NCI-H1092 treated with DMSO at 0.1 percent for 48 hours (cell line): ENCODE measurements at regions not wholly inside any gene's neighbourhood (a gene's known extent, or its start where the extent isn't known, plus 50 kb on each side); places are given as distances from the start of the nearest gene placed in this dataset.
A peak's percentile ranks its signal among the peaks of the same experiment; 100 is the strongest.

Experiments used
- DNase-seq: peaks from one replicate; lab custom pipeline; 2025; lab: John Stamatoyannopoulos, UW

DNA sequence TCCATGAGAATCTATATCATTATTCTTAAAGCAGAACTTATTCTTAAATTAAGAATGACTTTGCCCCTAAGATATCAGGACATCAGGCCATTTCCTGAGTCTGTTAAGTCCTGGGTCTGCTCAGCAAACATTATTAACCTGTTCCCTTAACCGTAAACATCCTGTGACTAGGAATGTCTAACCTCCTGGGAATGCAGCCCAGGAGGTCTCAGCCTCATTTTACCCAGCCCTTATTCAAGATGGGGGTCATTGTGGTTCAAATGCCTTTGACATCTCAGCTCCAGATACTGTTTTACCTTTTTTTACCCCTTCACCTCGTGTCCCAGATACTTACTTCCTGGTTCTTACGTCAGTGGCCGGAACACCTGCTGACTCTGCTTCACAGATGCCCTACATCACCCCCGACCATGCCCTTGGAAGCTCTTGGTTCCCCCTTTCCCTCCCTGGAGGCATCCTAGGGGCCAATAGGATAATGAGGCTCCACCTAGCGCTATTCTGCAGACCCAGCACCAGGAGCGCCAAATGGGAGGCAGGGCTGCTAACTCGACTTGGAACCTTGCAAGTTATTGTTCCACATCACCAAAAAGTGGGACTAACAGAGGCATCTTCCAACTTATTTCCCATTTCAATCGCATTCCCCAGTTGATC lies 182.5 kb downstream of the MED10 start:
- DNase-seq: no peak

GRCh38 chr5:6194906-6195612 lies 183.3 kb downstream of the MED10 start:
- no peak for DNase-seq

DNA sequence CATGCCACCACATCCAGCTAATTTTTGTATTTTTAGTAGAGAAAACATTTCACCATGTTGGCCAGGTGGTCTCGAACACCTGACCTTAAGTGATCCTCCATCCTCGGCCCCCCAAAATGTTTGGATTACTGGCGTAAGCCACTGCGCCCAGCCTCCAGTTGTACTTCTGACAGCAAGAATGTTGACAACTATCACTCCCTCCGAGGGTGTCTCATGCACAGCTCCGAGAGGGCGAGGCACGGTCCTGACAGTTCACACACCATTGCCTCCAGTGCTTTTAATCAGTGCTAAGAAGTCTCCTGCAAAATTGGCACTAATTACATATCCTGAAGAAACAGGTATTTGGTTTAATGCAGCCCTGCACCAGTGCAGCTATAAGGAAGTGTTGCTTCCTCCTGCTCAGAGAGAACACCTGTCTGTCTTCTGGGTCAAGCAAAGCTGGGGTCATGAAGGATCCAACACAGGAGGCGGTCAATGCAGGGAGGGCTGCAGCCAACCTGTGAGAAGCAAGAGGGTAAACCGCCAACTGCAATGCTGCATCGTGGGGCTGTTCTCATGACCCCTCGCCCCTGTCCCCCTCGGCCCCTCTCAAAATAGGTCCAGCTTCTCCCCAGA lies 184.0 kb downstream of the MED10 start:
- DNase-seq: no peak

GRCh38 chr5:6193310-6193709 lies 185.0 kb downstream of the MED10 start:
- DNase-seq: no peak

DNA sequence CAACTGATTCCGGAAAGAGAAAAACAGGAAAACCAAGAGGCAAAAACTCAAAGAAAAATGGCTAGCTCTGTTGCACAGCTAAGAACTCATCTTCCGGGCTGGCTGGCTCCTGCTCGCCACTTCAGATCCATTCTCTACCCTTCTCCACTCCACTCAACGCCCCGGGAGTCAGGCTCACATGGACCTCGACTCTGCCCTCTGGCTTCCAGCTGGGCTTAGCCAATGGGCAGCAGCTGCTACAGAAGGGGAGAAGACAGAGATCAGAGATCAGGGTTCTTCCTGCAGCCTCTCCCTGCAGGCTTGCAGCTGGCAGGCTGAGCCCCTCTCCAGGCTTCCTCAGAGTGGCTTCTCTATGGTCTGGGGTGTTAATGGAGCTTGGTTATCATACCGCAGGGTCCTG lies 187.5 kb downstream of the MED10 start:
- DNase-seq: no peak

- no peak for DNase-seq
Observed at GRCh38 chr5:6188976-6189375, 189.4 kb downstream of the MED10 start.

DNA sequence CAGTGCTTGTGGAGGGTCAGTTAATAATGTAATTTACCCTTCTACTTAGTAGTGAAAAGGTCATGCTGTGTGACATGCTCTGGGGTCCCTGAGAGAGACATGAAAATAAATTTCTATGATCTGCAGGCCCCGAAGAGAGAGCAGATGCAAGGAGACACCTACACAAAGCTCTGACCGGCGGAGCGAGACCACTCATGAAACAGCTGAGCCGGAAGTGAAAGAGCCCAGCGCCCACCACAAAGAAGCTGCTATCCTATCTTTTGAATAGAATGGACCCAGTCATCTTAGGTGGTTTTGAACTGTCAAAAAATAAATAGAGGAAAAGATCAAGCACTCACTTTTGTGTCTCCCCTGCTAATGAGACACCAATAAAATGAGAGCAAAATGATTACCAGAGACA lies 190.0 kb downstream of the MED10 start:
- DNase-seq: peak; percentile 90

- DNase-seq: no peak
Observed at GRCh38 chr5:6187501-6187900, 190.8 kb downstream of the MED10 start.

GRCh38 chr5:6185574-6185973 lies 192.8 kb downstream of the MED10 start:
- no peak for DNase-seq

- DNase-seq: no peak
Observed at GRCh38 chr5:6184481-6184880, 193.9 kb downstream of the MED10 start.

GRCh38 chr5:6183391-6184390 lies 194.7 kb downstream of the MED10 start:
- DNase-seq: no peak

DNA sequence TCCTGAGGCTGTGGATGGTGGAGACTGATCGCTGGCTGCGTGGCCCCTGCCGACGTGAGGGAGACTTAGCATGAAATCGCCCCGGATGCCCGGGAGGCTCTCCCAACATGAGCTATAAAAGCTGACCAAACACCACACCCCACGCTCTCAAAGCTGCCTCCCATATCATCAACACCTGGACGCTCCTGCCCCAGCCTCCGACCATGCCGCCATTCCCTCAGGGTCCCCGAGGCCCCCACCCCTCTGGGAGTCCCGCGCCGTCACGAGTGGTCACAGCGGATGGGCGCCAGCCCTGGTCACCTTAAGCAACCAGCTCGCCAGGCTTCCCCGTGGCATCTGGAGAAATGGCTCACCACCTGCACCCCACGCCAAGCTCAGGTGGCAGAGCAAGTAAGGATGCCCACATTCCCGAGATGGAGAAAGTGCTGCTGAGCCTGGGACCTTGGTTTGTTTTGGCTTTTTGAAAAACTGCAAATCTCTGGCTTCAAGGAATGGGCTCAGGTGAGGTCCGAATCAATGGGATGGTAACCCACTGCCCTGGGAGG lies 196.0 kb downstream of the MED10 start:
- DNase-seq: no peak

GRCh38 chr5:6181871-6182270 lies 196.5 kb downstream of the MED10 start:
- DNase-seq: no peak

DNA sequence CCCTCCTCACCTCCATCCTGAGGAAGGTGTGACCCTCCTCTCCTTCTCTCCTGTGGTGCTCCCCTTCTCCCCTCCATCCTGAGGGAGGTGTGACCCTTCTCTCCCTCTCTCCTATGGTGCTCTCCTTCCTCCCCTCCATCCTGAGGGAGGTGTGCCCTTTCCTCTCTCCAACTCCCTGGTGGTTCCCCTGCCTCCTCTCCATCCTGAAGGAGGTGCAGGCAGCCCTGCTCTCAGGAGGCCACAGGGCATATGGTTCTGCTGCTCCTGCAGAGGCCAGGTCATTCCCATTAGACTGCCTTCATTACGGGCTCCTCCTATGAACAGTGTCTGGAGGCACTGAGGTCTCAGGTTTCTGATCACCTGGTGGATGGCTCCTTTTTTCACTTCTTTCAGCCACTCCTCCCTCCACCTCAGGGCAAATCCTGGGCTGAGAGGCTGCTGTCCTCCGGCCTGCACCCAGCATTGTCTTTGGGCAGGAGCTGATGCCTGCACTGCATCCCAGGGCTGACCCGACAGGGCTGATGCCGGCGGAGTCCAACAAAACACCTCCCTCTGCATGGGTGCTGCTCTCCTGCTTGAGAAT lies 197.1 kb downstream of the MED10 start:
- no peak for DNase-seq

- DNase-seq: no peak
Observed at GRCh38 chr5:6180231-6180872, 198.0 kb downstream of the MED10 start.

GRCh38 chr5:6178846-6179532 lies 199.4 kb downstream of the MED10 start:
- no peak for DNase-seq

DNA sequence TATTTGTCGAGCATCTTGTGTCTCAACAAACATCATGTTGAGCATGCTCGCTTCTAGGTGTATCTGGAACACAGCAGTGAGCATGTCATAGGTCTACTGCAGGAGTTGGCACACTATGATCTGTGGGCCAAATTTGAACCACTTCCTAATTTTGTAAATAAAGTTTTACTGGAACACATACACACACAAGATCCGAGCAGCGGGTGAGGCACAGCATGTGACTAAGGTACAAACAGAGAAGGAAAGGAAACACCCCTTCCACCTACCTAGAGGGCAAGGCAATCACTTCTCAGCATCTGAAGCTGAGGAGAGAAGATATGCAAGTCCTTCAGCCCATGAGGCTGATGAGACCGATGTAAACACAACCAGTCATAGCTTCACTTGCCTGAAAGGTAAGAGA lies 200.4 kb downstream of the MED10 start:
- DNase-seq: no peak

DNA sequence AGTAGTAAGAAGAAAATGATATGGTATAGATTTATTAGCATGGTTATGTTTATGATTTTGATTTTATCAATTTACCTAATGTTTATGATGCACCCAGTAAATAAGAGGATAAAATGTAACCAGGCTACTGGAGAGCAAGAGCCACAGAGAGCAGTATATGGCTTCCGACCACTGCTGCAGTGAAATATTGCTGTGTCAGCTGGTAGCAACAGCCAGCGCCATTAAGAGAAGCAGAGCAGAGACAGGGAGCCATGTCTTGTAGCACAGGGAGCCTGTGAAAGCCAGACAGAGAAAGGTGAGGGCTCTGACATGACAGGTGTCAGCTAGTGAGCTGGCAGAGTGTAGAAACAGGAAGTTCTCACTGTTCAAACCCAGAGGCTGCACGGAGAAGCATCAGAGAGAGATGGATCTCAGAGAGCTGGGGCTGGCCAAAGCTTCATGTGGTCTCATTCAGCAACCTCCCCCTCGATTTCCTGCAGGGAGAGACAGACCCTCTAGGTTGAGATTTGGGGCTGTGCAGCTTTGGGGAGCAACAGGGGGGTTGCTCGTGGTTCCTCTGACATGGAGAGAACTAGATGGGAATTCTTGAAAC lies 202.1 kb downstream of the MED10 start:
- no peak for DNase-seq

DNA sequence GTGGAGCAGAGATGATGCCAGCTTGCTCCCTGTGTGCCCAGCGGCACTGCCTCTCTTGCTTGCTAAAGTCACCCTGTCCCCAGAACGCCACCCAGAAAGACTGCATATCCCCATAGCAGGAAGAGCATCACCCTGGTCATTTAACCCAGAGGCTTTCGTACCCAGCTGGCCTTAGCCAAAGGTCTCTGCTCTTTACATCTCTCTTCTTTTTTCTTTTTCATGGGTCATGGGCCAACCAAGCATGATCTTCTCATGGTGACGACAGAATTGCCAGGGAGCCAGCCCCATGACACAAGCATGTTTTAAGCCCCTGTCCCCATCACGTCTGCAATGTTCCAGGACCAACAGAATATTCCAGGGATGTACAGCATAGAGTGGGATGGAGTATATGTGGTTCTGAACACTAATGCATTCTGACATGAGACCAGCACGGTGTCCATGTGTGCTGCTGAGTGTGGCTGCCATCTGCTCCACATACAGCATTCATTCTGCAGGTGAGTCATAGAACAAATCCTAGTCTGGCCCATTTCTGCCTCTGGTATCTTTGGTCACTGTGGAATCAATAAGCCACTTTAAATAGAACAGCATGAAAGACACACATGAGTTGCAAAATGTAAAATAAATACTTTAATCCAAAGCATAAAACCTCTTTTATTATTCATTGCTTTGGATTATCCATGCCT lies 203.0 kb downstream of the MED10 start:
- DNase-seq: no peak
